Ishikawa (cell line): ENCODE measurements at regions not wholly inside any gene's neighbourhood (a gene's known extent, or its start where the extent isn't known, plus 50 kb on each side); places are given as distances from the start of the nearest gene placed in this dataset.

Experiments
- CEBPB ChIP-seq: IDR thresholded peaks from 2 replicates; pipeline ENCODE4 v1.6.1; 2012
- CREB1 ChIP-seq: IDR thresholded peaks from 2 replicates; pipeline ENCODE4 v1.6.1; 2012; ENCODE audit warnings: low read depth
- EGR1 ChIP-seq: IDR thresholded peaks from 2 replicates; pipeline ENCODE4 v1.6.1; 2012
- EP300 ChIP-seq: IDR thresholded peaks from 2 replicates; pipeline ENCODE4 v1.6.1; 2012; ENCODE audit warnings: borderline replicate concordance
- FOXM1 ChIP-seq: IDR thresholded peaks from 2 replicates; pipeline ENCODE4 v1.6.1; 2012; ENCODE audit warnings: low read depth, borderline replicate concordance
- MAX ChIP-seq: IDR thresholded peaks from 2 replicates; pipeline ENCODE4 v1.6.1; 2012
- NFIC ChIP-seq: IDR thresholded peaks from 2 replicates; pipeline ENCODE4 v1.6.1; 2012
- RAD21 ChIP-seq: IDR thresholded peaks from 2 replicates; pipeline ENCODE4 v1.6.1; 2012; ENCODE audit warnings: low read depth
- REST ChIP-seq: IDR thresholded peaks from 2 replicates; pipeline ENCODE4 v1.6.1; 2012; ENCODE audit warnings: low read depth, mild to moderate bottlenecking
- TAF1 ChIP-seq: IDR thresholded peaks from 2 replicates; pipeline ENCODE4 v1.6.1; 2012; ENCODE audit warnings: low read depth, mild to moderate bottlenecking
- TCF12 ChIP-seq: IDR thresholded peaks from 2 replicates; pipeline ENCODE4 v1.6.1; 2012; ENCODE audit warnings: low read depth
- TEAD4 ChIP-seq: IDR thresholded peaks from 2 replicates; pipeline ENCODE4 v1.6.1; 2012
- USF1 ChIP-seq: IDR thresholded peaks from 2 replicates; pipeline ENCODE4 v1.6.1; 2012
- YY1 ChIP-seq: IDR thresholded peaks from 2 replicates; pipeline ENCODE4 v1.6.1; 2012; ENCODE audit warnings: low read depth
- ZBTB7A ChIP-seq: IDR thresholded peaks from 2 replicates; pipeline ENCODE4 v1.6.1; 2012; ENCODE audit warnings: low read depth

- TF ChIP-seq EGR1 (no peak), ZBTB7A (no peak), REST (no peak), NFIC (no peak), RAD21 (no peak), TEAD4 (no peak), CREB1 (no peak), TAF1 (no peak), EP300 (no peak), FOXM1 (no peak), YY1 (no peak)
Observed at GRCh38 chr13:28579736-28580135, 79.2 kb upstream of the POMP start.

GRCh38 chr13:28579322-28579721 lies 79.6 kb upstream of the POMP start:
- TF ChIP-seq NFIC (no peak), REST (no peak), EP300 (no peak), CEBPB (no peak), ZBTB7A (no peak), USF1 (no peak)

GRCh38 chr13:28576067-28576466 lies 81.1 kb upstream of the FLT1 start:
- TF ChIP-seq FOXM1 (no peak), TAF1 (no peak), TEAD4 (no peak), NFIC (no peak), ZBTB7A (no peak)

- TF ChIP-seq FOXM1 (no peak), RAD21 (no peak), CREB1 (no peak), TEAD4 (no peak), ZBTB7A (no peak), MAX (no peak), YY1 (no peak), EGR1 (no peak), USF1 (no peak), EP300 (no peak), NFIC (no peak), CEBPB (no peak), TCF12 (no peak), REST (no peak), TAF1 (no peak)
Observed at GRCh38 chr13:28575200-28575599, 80.3 kb upstream of the FLT1 start.

GRCh38 chr13:28574617-28575142 lies 79.8 kb upstream of the FLT1 start:
- TF ChIP-seq RAD21 (no peak), REST (no peak), ZBTB7A (no peak), EP300 (no peak), CEBPB (no peak), CREB1 (no peak), TCF12 (no peak), FOXM1 (no peak), USF1 (no peak), TEAD4 (no peak), YY1 (no peak), EGR1 (no peak), NFIC (no peak), TAF1 (no peak), MAX (no peak)
